DOHH2 (cell line): ENCODE measurements at regions not wholly inside any gene's neighbourhood (a gene's known extent, or its start where the extent isn't known, plus 50 kb on each side); places are given as distances from the start of the nearest gene placed in this dataset.

Experiments used
- EZH2phosphoT487 ChIP-seq: fragments of 200-600 bp; sonication (generic); IDR thresholded peaks from 2 replicates; pipeline ENCODE4 v1.6.1; 2017; ENCODE audit warnings: borderline replicate concordance, mild to moderate bottlenecking, antibody characterized with exemption, low read length, moderate library complexity, mixed read lengths
- TF ChIP-seq, protein P1 (sequence below): fragments of 200-600 bp; sonication (generic); IDR thresholded peaks from one replicate; pipeline ENCODE4 v1.5.1; 2014; ENCODE audit warnings: antibody characterized with exemption, mild to moderate bottlenecking, low read depth, low read length; ENCODE audit not compliant: poor library complexity, severe bottlenecking

GRCh38 chr4:116015549-116015948 lies 902.1 kb upstream of the NDST4 start:
- TF ChIP-seq, protein P1, sequence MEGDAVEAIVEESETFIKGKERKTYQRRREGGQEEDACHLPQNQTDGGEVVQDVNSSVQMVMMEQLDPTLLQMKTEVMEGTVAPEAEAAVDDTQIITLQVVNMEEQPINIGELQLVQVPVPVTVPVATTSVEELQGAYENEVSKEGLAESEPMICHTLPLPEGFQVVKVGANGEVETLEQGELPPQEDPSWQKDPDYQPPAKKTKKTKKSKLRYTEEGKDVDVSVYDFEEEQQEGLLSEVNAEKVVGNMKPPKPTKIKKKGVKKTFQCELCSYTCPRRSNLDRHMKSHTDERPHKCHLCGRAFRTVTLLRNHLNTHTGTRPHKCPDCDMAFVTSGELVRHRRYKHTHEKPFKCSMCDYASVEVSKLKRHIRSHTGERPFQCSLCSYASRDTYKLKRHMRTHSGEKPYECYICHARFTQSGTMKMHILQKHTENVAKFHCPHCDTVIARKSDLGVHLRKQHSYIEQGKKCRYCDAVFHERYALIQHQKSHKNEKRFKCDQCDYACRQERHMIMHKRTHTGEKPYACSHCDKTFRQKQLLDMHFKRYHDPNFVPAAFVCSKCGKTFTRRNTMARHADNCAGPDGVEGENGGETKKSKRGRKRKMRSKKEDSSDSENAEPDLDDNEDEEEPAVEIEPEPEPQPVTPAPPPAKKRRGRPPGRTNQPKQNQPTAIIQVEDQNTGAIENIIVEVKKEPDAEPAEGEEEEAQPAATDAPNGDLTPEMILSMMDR = no peak
- no peak for TF ChIP-seq EZH2phosphoT487
